ENCODE measurements at regions not wholly inside any gene's neighbourhood (a gene's known extent, or its start where the extent isn't known, plus 50 kb on each side); places are given as distances from the start of the nearest gene placed in this dataset.

- TF ChIP-seq EZH2 (IDR thresholded peaks at IDR 0.05; ENCODE audit: borderline replicate concordance, low read length) (no peak), CTCF (conservative IDR thresholded peaks at IDR 0.05 in 1 of 2, IDR thresholded peaks at IDR 0.05 in 1 of 2; ENCODE audit: extremely low read depth in 1 of 2, insufficient read depth in 1 of 2, low read depth in 1 of 2, low read length in 2 of 2) (no peak)
These were observed 521.5 kb upstream of the ZFHX3 start for GRCh38 chr16:73569266-73569980.

Data from mammary epithelial cell (primary cell).